ENCODE measurements at regions not wholly inside any gene's neighbourhood (a gene's known extent, or its start where the extent isn't known, plus 50 kb on each side); places are given as distances from the start of the nearest gene placed in this dataset.

DNA sequence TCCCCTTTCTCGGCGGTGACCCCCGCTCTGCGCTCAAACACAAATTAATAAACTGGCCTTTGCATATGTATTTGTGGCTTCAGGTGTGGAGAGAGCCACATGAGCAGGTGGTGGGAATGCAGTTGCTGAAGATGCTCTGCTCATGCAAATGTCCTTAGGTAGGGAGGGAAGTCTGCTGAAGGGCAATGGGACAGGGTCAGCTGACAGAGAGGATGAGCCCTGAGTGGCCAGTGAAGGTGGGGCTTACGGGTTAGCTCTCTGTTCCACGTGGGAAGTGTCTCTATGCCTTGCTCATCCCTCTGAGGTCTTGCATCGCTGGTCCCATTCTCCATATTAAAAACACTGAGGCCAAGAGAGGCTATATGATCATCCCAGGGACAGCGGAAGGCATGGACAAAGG lies 74.2 kb upstream of the CCL1 start:
- H3K27me3 ChIP-seq = peaks cover 0 to 23% (median 0%) of the 10 kb centered on the region in 3 donors
- no peak overlapping the region for H3K4me3 ChIP-seq
- no peaks in the 10 kb centered on the region for H3K4me1 ChIP-seq
- H3K27ac ChIP-seq = no peak overlapping the region
- no peak for DNase-seq
- H3K36me3 ChIP-seq = no peaks in the 10 kb centered on the region
- intact Hi-C loops (cut with DNase I) = no loop called here
- 74 to 82% methylated on average over 8 of the region's 8 CpGs for WGBS, 2 donors
- TF ChIP-seq POLR2AphosphoS5 (IDR thresholded peaks at IDR 0.05) = no peak
- TF ChIP-seq, protein P1, sequence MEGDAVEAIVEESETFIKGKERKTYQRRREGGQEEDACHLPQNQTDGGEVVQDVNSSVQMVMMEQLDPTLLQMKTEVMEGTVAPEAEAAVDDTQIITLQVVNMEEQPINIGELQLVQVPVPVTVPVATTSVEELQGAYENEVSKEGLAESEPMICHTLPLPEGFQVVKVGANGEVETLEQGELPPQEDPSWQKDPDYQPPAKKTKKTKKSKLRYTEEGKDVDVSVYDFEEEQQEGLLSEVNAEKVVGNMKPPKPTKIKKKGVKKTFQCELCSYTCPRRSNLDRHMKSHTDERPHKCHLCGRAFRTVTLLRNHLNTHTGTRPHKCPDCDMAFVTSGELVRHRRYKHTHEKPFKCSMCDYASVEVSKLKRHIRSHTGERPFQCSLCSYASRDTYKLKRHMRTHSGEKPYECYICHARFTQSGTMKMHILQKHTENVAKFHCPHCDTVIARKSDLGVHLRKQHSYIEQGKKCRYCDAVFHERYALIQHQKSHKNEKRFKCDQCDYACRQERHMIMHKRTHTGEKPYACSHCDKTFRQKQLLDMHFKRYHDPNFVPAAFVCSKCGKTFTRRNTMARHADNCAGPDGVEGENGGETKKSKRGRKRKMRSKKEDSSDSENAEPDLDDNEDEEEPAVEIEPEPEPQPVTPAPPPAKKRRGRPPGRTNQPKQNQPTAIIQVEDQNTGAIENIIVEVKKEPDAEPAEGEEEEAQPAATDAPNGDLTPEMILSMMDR (IDR thresholded peaks at IDR 0.05) = no peak
- no peaks in the 10 kb centered on the region for H3K9me3 ChIP-seq

- 44 to 75% methylated on average over 2 of the region's 2 CpGs for WGBS, 2 donors
- H3K27ac ChIP-seq = no peak overlapping the region
- DNase-seq = no peak
- intact Hi-C loops (cut with DNase I) = no loop called here
- TF ChIP-seq EP300 (IDR thresholded peaks at IDR 0.05) (no peak), POLR2A (IDR thresholded peaks at IDR 0.05) (no peak), POLR2AphosphoS5 (IDR thresholded peaks at IDR 0.05) (no peak)
- TF ChIP-seq, protein P1 (IDR thresholded peaks at IDR 0.05) = no peak
- no peaks in the 10 kb centered on the region for H3K36me3 ChIP-seq
- H3K9me3 ChIP-seq = no peaks in the 10 kb centered on the region
- H3K27me3 ChIP-seq = peaks cover 0 to 18% (median 0%) of the 10 kb centered on the region in 3 donors
- H3K4me3 ChIP-seq = no peak overlapping the region
- no peaks in the 10 kb centered on the region for H3K4me1 ChIP-seq
These were observed 73.6 kb upstream of the CCL1 start for GRCh38 chr17:34436607-34437006.

DNA sequence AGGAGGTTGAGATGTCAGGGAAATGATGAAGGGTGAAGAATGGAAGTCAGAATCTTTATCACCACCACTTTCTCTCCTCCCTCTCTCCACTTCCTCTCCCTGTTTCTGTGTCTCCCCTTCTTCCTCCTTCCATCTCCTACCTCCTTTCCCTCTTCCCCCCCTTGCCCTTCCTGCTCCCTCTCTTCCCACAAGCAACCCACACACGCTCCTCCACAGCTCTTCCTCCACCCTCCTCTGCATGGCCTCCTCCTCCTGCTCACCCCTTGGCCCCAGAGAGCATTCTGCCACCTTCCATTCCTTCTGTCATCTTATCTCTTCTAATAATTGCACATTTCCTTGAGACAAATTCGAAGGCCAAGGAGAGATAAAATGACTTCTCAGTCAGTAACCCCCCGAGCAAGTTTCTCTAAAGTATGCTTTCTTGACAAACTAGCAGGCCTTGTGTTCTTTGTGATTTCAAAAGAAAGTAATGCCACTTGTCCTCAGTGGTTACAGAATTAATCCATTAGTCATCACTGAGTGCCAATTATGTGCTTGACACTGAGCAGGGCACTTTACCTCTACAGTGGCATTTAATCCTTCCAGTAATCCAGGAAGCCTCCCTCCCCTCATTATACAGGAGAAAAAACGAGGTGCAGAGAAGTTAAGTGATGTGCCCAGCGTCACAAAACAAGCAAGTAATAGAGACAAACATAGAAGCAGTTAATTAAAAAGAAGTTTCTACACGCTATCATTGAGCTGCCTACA lies 72.3 kb upstream of the CCL1 start:
- H3K9me3 ChIP-seq = no peaks in the 10 kb centered on the region
- H3K27ac ChIP-seq = no peak overlapping the region
- intact Hi-C loops (cut with DNase I) = no loop called here
- H3K4me1 ChIP-seq = no peaks in the 10 kb centered on the region
- peaks cover 0 to 14% (median 0%) of the 10 kb centered on the region in 3 donors for H3K27me3 ChIP-seq
- H3K4me3 ChIP-seq = no peak overlapping the region
- no peak for DNase-seq
- 34 to 68% methylated on average over 6 of the region's 6 CpGs for WGBS, 2 donors
- no peaks in the 10 kb centered on the region for H3K36me3 ChIP-seq
- TF ChIP-seq POLR2A (IDR thresholded peaks at IDR 0.05) (no peak), POLR2AphosphoS5 (IDR thresholded peaks at IDR 0.05) (no peak), EP300 (IDR thresholded peaks at IDR 0.05) (no peak)
- TF ChIP-seq, protein P1 (IDR thresholded peaks at IDR 0.05) = no peak

DNA sequence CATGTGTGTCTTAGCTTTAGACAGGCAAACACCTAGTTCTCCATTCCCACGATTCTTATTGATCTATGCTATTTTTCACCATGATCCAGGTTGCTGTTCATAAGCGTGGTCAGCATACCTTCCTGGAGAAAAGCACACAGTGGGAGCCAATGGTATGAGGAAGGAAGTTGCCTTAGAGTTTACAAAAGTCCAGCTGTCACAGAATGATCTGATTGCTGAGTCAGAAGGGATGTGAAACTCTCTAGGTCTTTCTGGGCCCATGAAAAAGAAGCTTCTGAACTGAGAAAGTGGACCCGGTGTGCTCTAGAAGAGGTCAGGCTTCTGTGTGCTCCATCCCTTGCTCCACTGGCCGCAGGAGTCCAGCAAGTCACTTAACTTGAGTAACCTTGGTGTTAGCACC lies 71.0 kb upstream of the CCL1 start:
- no peaks in the 10 kb centered on the region for H3K36me3 ChIP-seq
- 52 to 59% methylated on average over 4 of the region's 4 CpGs for WGBS, 2 donors
- intact Hi-C loops (cut with DNase I) = no loop called here
- DNase-seq = no peak
- no peak overlapping the region for H3K27ac ChIP-seq
- TF ChIP-seq EP300 (IDR thresholded peaks at IDR 0.05) = no peak
- no peak for TF ChIP-seq POLR2A (IDR thresholded peaks at IDR 0.05)
- no peak for TF ChIP-seq POLR2AphosphoS5 (IDR thresholded peaks at IDR 0.05)
- TF ChIP-seq, protein P1 (IDR thresholded peaks at IDR 0.05) = no peak
- peaks cover 0 to 14% (median 0%) of the 10 kb centered on the region in 3 donors for H3K27me3 ChIP-seq
- no peak overlapping the region for H3K4me3 ChIP-seq
- no peaks in the 10 kb centered on the region for H3K4me1 ChIP-seq
- H3K9me3 ChIP-seq = no peaks in the 10 kb centered on the region

All from sigmoid colon (tissue), 6 donors.